ENCODE measurements at regions not wholly inside any gene's neighbourhood (a gene's known extent, or its start where the extent isn't known, plus 50 kb on each side); places are given as distances from the start of the nearest gene placed in this dataset.

DNA sequence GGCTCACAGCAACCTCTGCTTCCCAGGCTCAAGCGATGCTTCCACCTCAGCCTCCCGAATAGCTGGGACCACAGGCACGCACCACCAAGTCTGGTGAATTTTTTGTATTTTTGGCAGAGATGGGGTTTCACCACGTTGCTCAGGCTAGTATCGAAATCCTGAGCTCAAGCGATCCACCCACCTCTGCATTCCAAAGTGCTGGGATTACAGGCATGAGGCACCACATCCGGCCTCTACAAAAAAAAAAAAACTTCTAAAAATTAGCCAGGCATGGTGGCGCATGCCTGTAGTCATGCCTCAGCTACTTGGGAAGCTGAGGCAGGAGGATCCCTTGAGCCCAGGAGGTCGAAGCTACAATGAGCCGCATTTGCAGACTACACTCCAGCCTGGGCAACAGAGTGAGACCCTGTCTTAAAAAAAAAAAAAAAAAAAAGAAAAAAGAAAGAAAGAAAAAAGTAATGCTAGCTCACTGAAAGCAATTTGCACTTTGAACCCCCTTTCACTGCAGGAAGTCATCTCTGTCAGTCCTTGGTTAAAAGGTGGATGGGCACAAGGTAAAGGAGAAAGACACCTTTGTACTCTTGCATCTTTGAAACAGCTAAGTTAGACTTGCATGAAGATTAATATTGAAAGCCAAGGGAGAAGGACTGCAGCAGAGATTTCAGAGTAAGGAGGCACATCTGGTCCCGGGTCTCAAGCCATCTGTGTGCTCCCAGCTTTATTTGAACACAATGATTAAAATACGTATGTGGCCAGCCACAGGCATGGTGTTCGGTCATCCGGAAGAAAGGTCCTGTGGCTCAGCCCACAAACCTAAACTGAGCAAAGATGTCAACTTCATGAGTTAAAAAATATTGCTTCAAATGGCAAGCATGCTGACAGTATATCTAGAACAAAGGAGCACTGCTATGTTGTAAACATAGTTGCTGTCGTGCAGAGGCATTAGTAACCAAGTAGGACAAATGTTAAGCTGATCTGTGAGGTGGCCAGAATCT, 103.8 kb upstream of the HMGA2 start:
- TF ChIP-seq, protein P1, sequence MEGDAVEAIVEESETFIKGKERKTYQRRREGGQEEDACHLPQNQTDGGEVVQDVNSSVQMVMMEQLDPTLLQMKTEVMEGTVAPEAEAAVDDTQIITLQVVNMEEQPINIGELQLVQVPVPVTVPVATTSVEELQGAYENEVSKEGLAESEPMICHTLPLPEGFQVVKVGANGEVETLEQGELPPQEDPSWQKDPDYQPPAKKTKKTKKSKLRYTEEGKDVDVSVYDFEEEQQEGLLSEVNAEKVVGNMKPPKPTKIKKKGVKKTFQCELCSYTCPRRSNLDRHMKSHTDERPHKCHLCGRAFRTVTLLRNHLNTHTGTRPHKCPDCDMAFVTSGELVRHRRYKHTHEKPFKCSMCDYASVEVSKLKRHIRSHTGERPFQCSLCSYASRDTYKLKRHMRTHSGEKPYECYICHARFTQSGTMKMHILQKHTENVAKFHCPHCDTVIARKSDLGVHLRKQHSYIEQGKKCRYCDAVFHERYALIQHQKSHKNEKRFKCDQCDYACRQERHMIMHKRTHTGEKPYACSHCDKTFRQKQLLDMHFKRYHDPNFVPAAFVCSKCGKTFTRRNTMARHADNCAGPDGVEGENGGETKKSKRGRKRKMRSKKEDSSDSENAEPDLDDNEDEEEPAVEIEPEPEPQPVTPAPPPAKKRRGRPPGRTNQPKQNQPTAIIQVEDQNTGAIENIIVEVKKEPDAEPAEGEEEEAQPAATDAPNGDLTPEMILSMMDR (IDR thresholded peaks at IDR 0.05) = no peak
- no peak for TF ChIP-seq POLR2A (IDR thresholded peaks at IDR 0.05)

Measured in body of pancreas (tissue), 4 donors.